BLaER1 treated with 17β-estradiol and CSF1 and Interleukin-3, amounts not matched to agents 10 nM and 100 nM (cell line): ENCODE measurements at regions not wholly inside any gene's neighbourhood (a gene's known extent, or its start where the extent isn't known, plus 50 kb on each side); places are given as distances from the start of the nearest gene placed in this dataset.

Source experiments
- H3K27ac ChIP-seq, 11 experiments: shearing (Covaris generic); formaldehyde crosslinking; 2 replicates each; pipeline ENCODE4 v1.8.1; 2022
- H3K27me3 ChIP-seq, 11 experiments: shearing (Covaris generic); formaldehyde crosslinking; 2 replicates each; pipeline ENCODE4 v1.8.1; 2022
- H3K36me3 ChIP-seq, 11 experiments: shearing (Covaris generic); formaldehyde crosslinking; 2 replicates each; pipeline ENCODE4 v1.8.1; 2022
- H3K4me1 ChIP-seq, 10 experiments: shearing (Covaris generic); formaldehyde crosslinking; 2 replicates each; pipeline ENCODE4 v1.8.1; 2022
- H3K4me2 ChIP-seq, 11 experiments: shearing (Covaris generic); formaldehyde crosslinking; 2 replicates each; pipeline ENCODE4 v1.8.1; 2022
- H3K4me3 ChIP-seq, 10 experiments: shearing (Covaris generic); formaldehyde crosslinking; 2 replicates each; pipeline ENCODE4 v1.8.1; 2022
- H3K9ac ChIP-seq, 11 experiments: shearing (Covaris generic); formaldehyde crosslinking; 2 replicates each; pipeline ENCODE4 v1.8.1; 2022
- H3K9me3 ChIP-seq, 11 experiments: shearing (Covaris generic); formaldehyde crosslinking; replicated peaks in 1 of 11; 2 replicates each; pipeline ENCODE4 v1.8.1; 2022
- H4K20me1 ChIP-seq, 11 experiments: shearing (Covaris generic); formaldehyde crosslinking; 2 replicates each; pipeline ENCODE4 v1.8.1; 2022
- Cebpa-rat ChIP-seq, 11 experiments: shearing (Covaris generic); IDR thresholded peaks; 2 replicates each; pipeline ENCODE4 v1.8.1; 2022

DNA sequence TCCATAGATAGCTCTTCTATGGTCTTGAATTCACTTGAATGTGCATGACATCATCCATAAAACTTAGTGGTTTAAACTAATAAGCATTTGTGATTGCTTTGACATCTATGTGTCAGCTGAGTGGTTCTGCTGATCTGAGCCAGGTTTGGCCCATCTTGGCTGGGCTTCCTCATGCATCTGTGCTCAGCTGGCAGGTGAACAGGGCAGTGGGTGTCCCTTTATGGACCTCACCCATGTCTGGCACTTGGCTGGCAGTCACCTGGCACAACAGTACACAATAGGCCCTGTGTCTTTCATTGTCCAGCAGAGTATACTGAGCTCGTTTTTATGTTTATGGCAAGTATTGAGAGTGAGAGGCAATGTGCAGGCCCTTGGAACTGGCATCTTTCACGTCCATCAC is 73.7 kb upstream of the CNTN6 start:
- no peak for TF ChIP-seq Cebpa-rat (IDR thresholded peaks at IDR 0.05)
- Histone ChIP-seq H4K20me1 (no peaks in the 10 kb centered on the region), H3K27ac (no peak overlapping the region), H3K4me1 (no peaks in the 10 kb centered on the region), H3K4me3 (no peak overlapping the region), H3K27me3 (no peaks in the 10 kb centered on the region), H3K9me3 (no peaks in the 10 kb centered on the region), H3K9ac (no peak overlapping the region), H3K36me3 (no peaks in the 10 kb centered on the region), H3K4me2 (no peak overlapping the region)

DNA sequence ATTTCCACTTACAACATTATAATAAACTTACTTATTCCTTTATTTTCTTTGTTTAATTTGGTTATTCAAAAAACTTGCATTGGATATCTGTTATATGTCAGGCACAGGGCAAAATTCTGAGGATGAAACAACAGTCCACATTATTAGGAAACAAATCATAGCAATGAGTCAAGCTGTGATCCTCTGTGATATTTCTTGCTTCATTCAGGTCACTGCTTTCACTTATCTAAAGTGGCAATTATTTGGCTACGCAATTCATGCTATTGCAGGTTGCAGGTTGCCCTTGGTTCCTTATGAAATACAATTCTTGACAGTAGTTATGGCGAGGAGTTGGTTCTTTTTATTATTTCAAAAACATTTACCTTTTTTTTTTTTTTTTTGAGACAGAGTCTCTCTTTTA is 66.4 kb upstream of the CNTN6 start:
- H3K27me3 ChIP-seq: no peaks in the 10 kb centered on the region
- H3K36me3 ChIP-seq: no peaks in the 10 kb centered on the region
- no peak overlapping the region for H3K9ac ChIP-seq
- no peaks in the 10 kb centered on the region for H4K20me1 ChIP-seq
- no peak for TF ChIP-seq Cebpa-rat (IDR thresholded peaks at IDR 0.05)
- H3K27ac ChIP-seq: no peak overlapping the region
- H3K4me1 ChIP-seq: no peaks in the 10 kb centered on the region
- no peak overlapping the region for H3K4me3 ChIP-seq
- H3K4me2 ChIP-seq: no peak overlapping the region
- H3K9me3 ChIP-seq: no peaks in the 10 kb centered on the region

DNA sequence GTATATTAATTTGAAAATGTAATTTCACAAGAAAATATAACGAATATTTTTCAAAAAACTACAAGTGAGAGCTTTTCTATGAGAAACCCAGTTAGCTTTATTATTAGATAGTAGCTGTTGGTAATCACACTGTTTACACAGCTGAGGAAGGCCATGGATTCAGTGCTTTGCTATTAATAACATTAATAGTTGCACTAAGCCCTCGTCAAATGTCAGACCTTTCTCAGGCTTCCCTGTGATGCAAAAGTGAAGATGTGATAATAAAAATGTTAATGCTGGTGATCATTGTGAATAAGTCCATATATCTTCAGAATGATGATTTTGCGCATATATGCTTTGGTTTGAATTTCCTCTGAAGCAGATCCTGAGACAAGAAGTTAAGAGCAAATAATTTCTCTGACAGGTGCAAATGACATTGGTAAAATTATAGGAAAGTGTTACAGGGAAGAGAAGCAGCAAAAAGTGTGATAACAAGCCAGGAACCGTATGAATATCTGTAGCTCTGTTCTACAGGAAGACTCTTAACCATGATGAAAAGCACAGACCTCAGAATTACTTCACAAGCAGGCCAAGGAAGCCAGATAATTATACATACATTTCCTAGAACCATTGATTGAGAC is 56.5 kb upstream of the CNTN6 start:
- Histone ChIP-seq H3K4me1 (no peaks in the 10 kb centered on the region), H3K27ac (no peak overlapping the region), H3K27me3 (no peaks in the 10 kb centered on the region), H3K9ac (no peak overlapping the region), H3K36me3 (no peaks in the 10 kb centered on the region), H3K4me2 (no peak overlapping the region), H3K9me3 (no peaks in the 10 kb centered on the region), H3K4me3 (no peak overlapping the region), H4K20me1 (no peaks in the 10 kb centered on the region)
- TF ChIP-seq Cebpa-rat (IDR thresholded peaks at IDR 0.05): no peak

DNA sequence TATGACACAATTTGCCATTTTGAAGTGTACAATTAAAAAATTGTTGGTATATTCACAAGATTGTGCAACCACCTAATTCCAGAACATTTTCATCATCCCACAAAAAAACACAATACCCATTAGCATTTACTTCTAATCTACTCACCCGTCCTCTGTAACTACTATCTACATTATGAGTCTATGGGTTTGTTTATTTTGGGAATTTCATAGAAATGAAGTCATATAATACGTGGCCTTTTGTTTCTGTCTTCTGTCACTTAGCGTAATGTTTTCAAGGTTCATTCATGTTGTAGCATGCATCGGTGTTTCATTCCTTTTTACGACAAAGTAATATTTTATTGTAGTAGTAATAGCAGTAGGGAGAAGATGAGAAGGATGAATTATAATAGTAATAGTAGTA is 55.2 kb upstream of the CNTN6 start:
- Histone ChIP-seq H3K4me3 (no peak overlapping the region), H3K27me3 (no peaks in the 10 kb centered on the region), H4K20me1 (no peaks in the 10 kb centered on the region), H3K27ac (no peak overlapping the region), H3K4me2 (no peak overlapping the region), H3K9ac (no peak overlapping the region), H3K4me1 (no peaks in the 10 kb centered on the region), H3K36me3 (no peaks in the 10 kb centered on the region), H3K9me3 (no peaks in the 10 kb centered on the region)
- no peak for TF ChIP-seq Cebpa-rat (IDR thresholded peaks at IDR 0.05)
